ENCODE measurements at regions not wholly inside any gene's neighbourhood (a gene's known extent, or its start where the extent isn't known, plus 50 kb on each side); places are given as distances from the start of the nearest gene placed in this dataset.

GRCh38 chr1:4146614-4147013, 246.5 kb upstream of the C1orf174 start:
- no peak for DNase-seq

GRCh38 chr1:4147509-4147908, 247.4 kb upstream of the C1orf174 start:
- no peak for DNase-seq

- DNase-seq: no peak
These were observed 249.2 kb upstream of the C1orf174 start for GRCh38 chr1:4149281-4149680.

- DNase-seq: no peak
These were observed 249.8 kb upstream of the C1orf174 start for GRCh38 chr1:4149831-4150230.

- no peak for DNase-seq
These were observed 250.2 kb upstream of the C1orf174 start for GRCh38 chr1:4150262-4150661.

- no peak for DNase-seq
These were observed 252.2 kb upstream of the C1orf174 start for GRCh38 chr1:4152266-4152665.

- DNase-seq: no peak
These were observed 253.5 kb upstream of the C1orf174 start for GRCh38 chr1:4153571-4153970.

GRCh38 chr1:4156241-4156973, 256.3 kb upstream of the C1orf174 start:
- no peak for DNase-seq

- no peak for DNase-seq
These were observed 260.1 kb upstream of the C1orf174 start for GRCh38 chr1:4160181-4160580.

GRCh38 chr1:4161366-4162006, 261.4 kb upstream of the C1orf174 start:
- no peak for DNase-seq

- DNase-seq: no peak
These were observed 264.9 kb upstream of the C1orf174 start for GRCh38 chr1:4164965-4165364.

- no peak for DNase-seq
These were observed 265.7 kb upstream of the C1orf174 start for GRCh38 chr1:4165686-4166300.

- no peak for DNase-seq
These were observed 266.6 kb upstream of the C1orf174 start for GRCh38 chr1:4166713-4167112.

GRCh38 chr1:4169991-4170390, 269.9 kb upstream of the C1orf174 start:
- DNase-seq: no peak

GRCh38 chr1:4170548-4171340, 270.7 kb upstream of the C1orf174 start:
- DNase-seq: no peak

- DNase-seq: no peak
These were observed 271.7 kb upstream of the C1orf174 start for GRCh38 chr1:4171480-4172450.

- DNase-seq: no peak
These were observed 272.9 kb upstream of the C1orf174 start for GRCh38 chr1:4172644-4173599.

GRCh38 chr1:4173731-4174130, 273.7 kb upstream of the C1orf174 start:
- no peak for DNase-seq

GRCh38 chr1:4174291-4175200, 274.5 kb upstream of the C1orf174 start:
- no peak for DNase-seq

All from right hindlimb (tissue), 1 donor.